ENCODE measurements at regions not wholly inside any gene's neighbourhood (a gene's known extent, or its start where the extent isn't known, plus 50 kb on each side); places are given as distances from the start of the nearest gene placed in this dataset.

GRCh38 chr19:13629687-13630357, 123.5 kb upstream of the CACNA1A start:
- peak; percentile 90 for DNase-seq
- no peak overlapping the region for H3K9ac ChIP-seq
- H3K4me3 ChIP-seq, result no peak overlapping the region
- H2AFZ ChIP-seq, result no peak overlapping the region
- H3F3A ChIP-seq (ENCODE audit: insufficient read depth), result peaks cover 18% of the 10 kb centered on the region; the same call in 1 of the 2 replicates
- in situ Hi-C loops (cut with MboI), result no loop called here
- no peaks in the 10 kb centered on the region for H3K79me2 ChIP-seq (ENCODE audit: insufficient read depth)
- H3K9me2 ChIP-seq (ENCODE audit: insufficient read depth), result no peaks in the 10 kb centered on the region
- 23% methylated on average over 6 of the region's 6 CpGs for WGBS, 2 experiments (ENCODE audit: low coverage in 1 of 2, low lambda C conversion rate in 2 of 2, missing lambda C conversion rate in 2 of 2)
- no peaks in the 10 kb centered on the region for H3K9me3 ChIP-seq (ENCODE audit: low read depth)
- TF ChIP-seq EZH2 (IDR thresholded peaks at IDR 0.05; ENCODE audit: insufficient read depth, poor library complexity, severe bottlenecking) (no peak), EZH2phosphoT487 (IDR thresholded peaks at IDR 0.05; ENCODE audit: insufficient read depth, low read depth) (no peak)
- peak overlapping the region; percentile 71 for H3K27ac ChIP-seq
- no peaks in the 10 kb centered on the region for H4K20me1 ChIP-seq (ENCODE audit: insufficient read depth)
- H3K4me1 ChIP-seq (ENCODE audit: insufficient read depth), result peaks cover 14% of the 10 kb centered on the region
- no peaks in the 10 kb centered on the region for H3K36me3 ChIP-seq (ENCODE audit: low read depth)
- H3K27me3 ChIP-seq (replicated peaks; ENCODE audit: insufficient read depth), result no peaks in the 10 kb centered on the region
- no peak overlapping the region for H3K4me2 ChIP-seq (ENCODE audit: unreplicated experiment)

DNA sequence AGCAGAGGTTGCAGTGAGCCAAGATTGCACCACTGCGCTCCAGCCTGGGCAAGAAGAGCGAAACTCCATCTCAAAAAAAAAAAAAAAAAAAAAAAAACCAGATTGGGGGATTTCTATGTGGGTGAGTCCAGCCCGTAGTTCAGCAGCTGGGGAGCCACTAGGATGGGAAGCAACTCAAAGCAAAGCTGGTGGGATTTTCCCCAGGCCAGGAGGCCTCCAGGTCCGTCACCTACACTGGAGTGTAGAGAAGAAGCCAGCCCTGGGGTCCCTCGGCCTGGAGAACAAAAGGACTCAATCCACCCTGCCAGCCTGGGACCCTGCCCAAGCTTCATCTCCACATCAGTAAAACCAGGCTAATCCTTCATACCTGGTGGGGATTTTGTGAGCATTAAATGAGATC, 121.3 kb upstream of the CACNA1A start:
- H3K9me2 ChIP-seq (ENCODE audit: insufficient read depth), result no peaks in the 10 kb centered on the region
- peaks cover 17% of the 10 kb centered on the region for H3K4me1 ChIP-seq (ENCODE audit: insufficient read depth)
- H3K79me2 ChIP-seq (ENCODE audit: insufficient read depth), result no peaks in the 10 kb centered on the region
- no peak overlapping the region for H3K4me3 ChIP-seq
- H3F3A ChIP-seq (ENCODE audit: insufficient read depth), result peaks cover 8% of the 10 kb centered on the region; the same call in 1 of the 2 replicates
- no peak for DNase-seq
- no peaks in the 10 kb centered on the region for H4K20me1 ChIP-seq (ENCODE audit: insufficient read depth)
- no peaks in the 10 kb centered on the region for H3K9me3 ChIP-seq (ENCODE audit: low read depth)
- H3K27ac ChIP-seq, result no peak overlapping the region
- H3K9ac ChIP-seq, result no peak overlapping the region
- H2AFZ ChIP-seq, result no peak overlapping the region
- no peak overlapping the region for H3K4me2 ChIP-seq (ENCODE audit: unreplicated experiment)
- WGBS, 2 experiments (ENCODE audit: low coverage in 1 of 2, low lambda C conversion rate in 2 of 2, missing lambda C conversion rate in 2 of 2), result 78 to 81% methylated on average over 5 of the region's 5 CpGs
- in situ Hi-C loops (cut with MboI), result no loop called here
- no peaks in the 10 kb centered on the region for H3K27me3 ChIP-seq (replicated peaks; ENCODE audit: insufficient read depth)
- TF ChIP-seq EZH2phosphoT487 (IDR thresholded peaks at IDR 0.05; ENCODE audit: insufficient read depth, low read depth) (no peak), EZH2 (IDR thresholded peaks at IDR 0.05; ENCODE audit: insufficient read depth, poor library complexity, severe bottlenecking) (no peak)
- no peaks in the 10 kb centered on the region for H3K36me3 ChIP-seq (ENCODE audit: low read depth)

DNA sequence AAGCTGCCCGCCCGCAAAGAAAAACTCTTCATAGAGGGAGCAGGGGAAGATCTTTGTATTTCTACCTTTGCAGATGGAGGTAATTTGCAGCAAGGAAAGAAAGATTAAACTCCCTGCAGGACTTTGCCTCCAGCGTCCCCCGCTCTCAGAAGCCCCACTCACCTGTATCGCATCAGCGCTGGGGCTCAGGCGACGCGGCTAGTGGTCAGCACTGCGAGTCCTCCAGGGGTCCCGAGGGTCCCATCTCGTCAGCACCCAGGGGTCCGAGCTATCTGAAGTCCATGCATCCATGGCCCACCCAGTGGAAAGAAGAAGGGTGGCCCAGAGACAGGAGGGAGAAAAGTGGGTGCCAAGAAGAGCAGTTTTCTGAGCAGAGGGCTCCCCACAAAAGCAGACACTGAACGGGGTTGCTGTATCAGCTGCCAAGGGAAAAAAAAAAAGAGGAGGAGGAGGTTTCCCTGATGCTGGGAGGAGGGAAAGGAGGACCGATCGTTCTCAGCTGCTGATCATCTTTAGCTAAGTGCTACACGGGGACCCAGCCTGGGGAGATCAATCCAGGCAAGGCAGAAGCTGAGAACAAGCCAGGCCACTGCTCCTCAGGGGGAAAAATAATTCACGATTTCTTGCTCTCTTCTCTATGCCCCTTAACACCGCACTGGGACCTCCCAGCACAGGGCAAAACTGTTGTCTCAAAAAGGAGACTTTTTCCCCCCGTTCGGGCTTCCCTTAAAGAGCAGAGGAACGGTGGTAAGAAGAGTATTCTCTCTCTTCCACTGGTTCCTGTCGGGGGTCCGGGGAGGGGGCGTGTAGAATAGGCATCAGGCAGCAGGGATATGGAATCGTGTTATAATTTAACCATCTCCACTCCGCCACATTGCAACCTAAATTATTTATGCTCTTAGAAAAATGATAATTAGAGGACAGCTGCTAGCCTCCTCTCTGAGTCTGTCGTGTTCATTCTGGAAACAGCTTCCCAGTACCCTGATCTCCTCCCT, 117.7 kb upstream of the CACNA1A start:
- DNase-seq, result peak; percentile 19
- Histone ChIP-seq H3K9ac (peak overlapping the region; percentile 46), H3K79me2 (ENCODE audit: insufficient read depth) (no peaks in the 10 kb centered on the region), H3K9me2 (ENCODE audit: insufficient read depth) (no peaks in the 10 kb centered on the region), H3K4me2 (ENCODE audit: unreplicated experiment) (peak overlapping the region; percentile 39), H3K36me3 (ENCODE audit: low read depth) (no peaks in the 10 kb centered on the region), H3K27ac (no peak overlapping the region), H4K20me1 (ENCODE audit: insufficient read depth) (no peaks in the 10 kb centered on the region), H3K9me3 (ENCODE audit: low read depth) (no peaks in the 10 kb centered on the region), H3K27me3 (replicated peaks; ENCODE audit: insufficient read depth) (no peaks in the 10 kb centered on the region), H2AFZ (peak overlapping the region; percentile 71), H3K4me1 (ENCODE audit: insufficient read depth) (peaks cover 22% of the 10 kb centered on the region), H3K4me3 (0 out of 2 replicates have a peak overlapping the region, but pooled peaks have one; percentile 30), H3F3A (ENCODE audit: insufficient read depth) (peaks cover 13% of the 10 kb centered on the region; the same call in 1 of the 2 replicates)
- 21% methylated on average over 27 to 28 of the region's 28 CpGs for WGBS, 2 experiments (ENCODE audit: low coverage in 1 of 2, low lambda C conversion rate in 2 of 2, missing lambda C conversion rate in 2 of 2)
- no peak for TF ChIP-seq EZH2 (IDR thresholded peaks at IDR 0.05; ENCODE audit: insufficient read depth, poor library complexity, severe bottlenecking)
- TF ChIP-seq EZH2phosphoT487 (IDR thresholded peaks at IDR 0.05; ENCODE audit: insufficient read depth, low read depth), result no peak
- in situ Hi-C loops (cut with MboI), result no loop called here
